ENCODE measurements at regions not wholly inside any gene's neighbourhood (a gene's known extent, or its start where the extent isn't known, plus 50 kb on each side); places are given as distances from the start of the nearest gene placed in this dataset.

DNA sequence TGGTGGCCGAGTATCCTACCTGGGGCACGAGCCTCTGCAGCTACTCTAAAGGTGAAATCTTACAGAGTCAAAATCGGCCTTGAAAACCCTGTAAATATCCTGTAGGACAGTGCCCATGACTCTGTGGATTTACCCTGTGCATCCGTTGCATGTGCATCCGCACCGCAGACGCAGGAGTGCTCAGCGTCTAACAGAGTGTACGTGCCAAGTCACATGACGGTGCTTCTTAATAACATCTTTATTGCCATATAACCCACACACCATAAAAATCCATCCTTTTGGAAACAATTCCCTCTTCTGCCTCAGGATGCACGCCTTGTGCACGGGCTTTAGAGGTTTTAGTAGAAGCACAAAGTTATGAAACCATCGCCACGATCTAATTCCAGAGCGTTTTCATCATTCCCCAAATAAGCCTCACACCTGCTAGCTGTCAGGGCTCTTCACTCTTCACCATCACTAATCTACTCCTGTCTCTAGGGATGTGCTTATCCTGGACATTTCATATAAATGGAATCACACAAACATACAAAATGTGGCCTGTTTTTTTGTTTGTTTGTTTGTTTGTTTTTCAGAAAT is 384.5 kb upstream of the SULF2 start:
- H3K27ac ChIP-seq (replicated peaks in 1 of 4), result no peak overlapping the region
- peaks cover 0 to 16% (median 3%) of the 10 kb centered on the region in 4 donors for H3K9me3 ChIP-seq
- H3K4me3 ChIP-seq, result no peak overlapping the region
- intact Hi-C loops (cut with DNase I), result no loop called here
- no peaks in the 10 kb centered on the region for H3K4me1 ChIP-seq
- 81% methylated on average over 15 of the region's 15 CpGs for WGBS
- TF ChIP-seq, protein P1, sequence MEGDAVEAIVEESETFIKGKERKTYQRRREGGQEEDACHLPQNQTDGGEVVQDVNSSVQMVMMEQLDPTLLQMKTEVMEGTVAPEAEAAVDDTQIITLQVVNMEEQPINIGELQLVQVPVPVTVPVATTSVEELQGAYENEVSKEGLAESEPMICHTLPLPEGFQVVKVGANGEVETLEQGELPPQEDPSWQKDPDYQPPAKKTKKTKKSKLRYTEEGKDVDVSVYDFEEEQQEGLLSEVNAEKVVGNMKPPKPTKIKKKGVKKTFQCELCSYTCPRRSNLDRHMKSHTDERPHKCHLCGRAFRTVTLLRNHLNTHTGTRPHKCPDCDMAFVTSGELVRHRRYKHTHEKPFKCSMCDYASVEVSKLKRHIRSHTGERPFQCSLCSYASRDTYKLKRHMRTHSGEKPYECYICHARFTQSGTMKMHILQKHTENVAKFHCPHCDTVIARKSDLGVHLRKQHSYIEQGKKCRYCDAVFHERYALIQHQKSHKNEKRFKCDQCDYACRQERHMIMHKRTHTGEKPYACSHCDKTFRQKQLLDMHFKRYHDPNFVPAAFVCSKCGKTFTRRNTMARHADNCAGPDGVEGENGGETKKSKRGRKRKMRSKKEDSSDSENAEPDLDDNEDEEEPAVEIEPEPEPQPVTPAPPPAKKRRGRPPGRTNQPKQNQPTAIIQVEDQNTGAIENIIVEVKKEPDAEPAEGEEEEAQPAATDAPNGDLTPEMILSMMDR (IDR thresholded peaks at IDR 0.05), result no peak
- TF ChIP-seq POLR2A (IDR thresholded peaks at IDR 0.05; ENCODE audit: low read depth), result no peak
- TF ChIP-seq POLR2AphosphoS5 (IDR thresholded peaks at IDR 0.05), result no peak
- no peak for TF ChIP-seq EP300 (IDR thresholded peaks at IDR 0.05)
- no peaks in the 10 kb centered on the region for H3K27me3 ChIP-seq
- DNase-seq (ENCODE audit: extremely low spot score), result no peak
- no peaks in the 10 kb centered on the region for H3K36me3 ChIP-seq

DNA sequence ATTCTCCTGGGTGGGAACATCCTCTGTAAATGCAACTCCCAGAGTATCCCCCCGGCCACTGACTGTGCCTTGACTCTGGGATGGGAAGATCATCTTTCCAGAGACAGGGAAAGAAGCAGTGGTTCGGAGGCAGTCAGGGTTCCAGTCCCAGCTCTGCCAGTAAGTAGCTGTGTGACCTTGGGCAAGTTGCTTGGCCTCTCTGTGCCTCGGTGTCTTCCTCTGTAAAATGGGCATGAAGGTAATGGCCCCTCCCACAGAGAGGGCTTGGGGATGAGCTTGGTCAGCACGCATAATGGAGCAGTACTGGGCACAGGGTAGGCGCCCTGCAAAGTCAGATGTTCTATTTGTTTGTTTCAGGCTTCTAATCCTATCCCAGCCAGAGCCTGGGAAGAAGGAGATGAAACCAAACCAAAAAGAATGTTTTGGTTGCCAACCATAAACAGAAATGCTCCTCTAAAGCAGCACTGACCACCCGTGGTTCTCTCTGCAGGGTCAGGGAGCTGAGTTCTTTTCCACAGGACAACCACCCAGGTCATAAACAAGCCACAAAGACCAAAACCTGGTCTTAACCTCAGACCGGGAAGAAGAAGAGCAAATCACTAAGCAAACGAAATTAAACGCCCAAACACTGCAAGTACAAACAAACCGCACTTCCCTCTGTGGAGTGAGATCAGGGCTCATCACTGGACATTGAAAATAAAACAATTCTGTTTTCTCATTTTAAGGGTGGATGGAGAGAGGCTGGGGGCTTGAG is 381.0 kb upstream of the SULF2 start:
- no peaks in the 10 kb centered on the region for H3K36me3 ChIP-seq
- DNase-seq (ENCODE audit: extremely low spot score), result no peak
- H3K27me3 ChIP-seq, result no peaks in the 10 kb centered on the region
- no peaks in the 10 kb centered on the region for H3K4me1 ChIP-seq
- TF ChIP-seq, protein P1 (IDR thresholded peaks at IDR 0.05), result no peak
- no peak for TF ChIP-seq POLR2A (IDR thresholded peaks at IDR 0.05; ENCODE audit: low read depth)
- TF ChIP-seq EP300 (IDR thresholded peaks at IDR 0.05), result no peak
- no peak for TF ChIP-seq POLR2AphosphoS5 (IDR thresholded peaks at IDR 0.05)
- WGBS, result 60% methylated on average over 9 of the region's 10 CpGs
- H3K4me3 ChIP-seq, result no peak overlapping the region
- no peaks in the 10 kb centered on the region for H3K9me3 ChIP-seq
- intact Hi-C loops (cut with DNase I), result no loop called here
- no peak overlapping the region for H3K27ac ChIP-seq (replicated peaks in 1 of 4)

DNA sequence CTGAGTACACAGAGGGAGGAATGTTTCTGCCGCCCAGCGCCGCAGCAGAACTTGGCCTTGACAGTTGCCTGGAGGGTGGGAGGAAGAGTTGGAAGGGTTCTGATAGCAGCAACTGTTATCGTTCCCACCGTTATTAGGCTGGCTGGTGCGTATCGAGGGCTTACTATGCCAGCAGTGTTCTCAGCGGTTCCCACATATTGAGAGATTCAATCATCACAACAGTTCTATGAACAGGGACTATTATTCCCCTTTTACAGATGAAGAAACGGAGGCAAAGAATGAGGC is 380.1 kb upstream of the SULF2 start:
- Histone ChIP-seq H3K27ac (replicated peaks in 1 of 4) (no peak overlapping the region), H3K4me1 (no peaks in the 10 kb centered on the region)
- intact Hi-C loops (cut with DNase I), result no loop called here

GRCh38 chr20:48164566-48165400 is 379.5 kb upstream of the SULF2 start:
- H3K36me3 ChIP-seq, result no peaks in the 10 kb centered on the region
- H3K27me3 ChIP-seq, result no peaks in the 10 kb centered on the region
- no peak overlapping the region for H3K27ac ChIP-seq (replicated peaks in 1 of 4)
- H3K4me3 ChIP-seq, result no peak overlapping the region
- 73% methylated on average over 16 of the region's 17 CpGs for WGBS
- intact Hi-C loops (cut with DNase I), result no loop called here
- no peak for DNase-seq (ENCODE audit: extremely low spot score)
- H3K4me1 ChIP-seq, result no peaks in the 10 kb centered on the region
- TF ChIP-seq POLR2A (IDR thresholded peaks at IDR 0.05; ENCODE audit: low read depth) (no peak), EP300 (IDR thresholded peaks at IDR 0.05) (no peak), POLR2AphosphoS5 (IDR thresholded peaks at IDR 0.05) (no peak)
- TF ChIP-seq, protein P1 (IDR thresholded peaks at IDR 0.05), result no peak
- H3K9me3 ChIP-seq, result no peaks in the 10 kb centered on the region

More for the DNA sequence above, 380.1 kb upstream of the SULF2 start:
- Histone ChIP-seq H3K4me3 (no peak overlapping the region), H3K9me3 (no peaks in the 10 kb centered on the region), H3K36me3 (no peaks in the 10 kb centered on the region), H3K27me3 (no peaks in the 10 kb centered on the region)
- DNase-seq (ENCODE audit: extremely low spot score), result no peak
- TF ChIP-seq POLR2AphosphoS5 (IDR thresholded peaks at IDR 0.05) (no peak), POLR2A (IDR thresholded peaks at IDR 0.05; ENCODE audit: low read depth) (no peak), EP300 (IDR thresholded peaks at IDR 0.05) (no peak)
- TF ChIP-seq, protein P1 (IDR thresholded peaks at IDR 0.05), result no peak
- 69% methylated on average over 9 of the region's 9 CpGs for WGBS
